IPS-NIHi7 (cell line): ENCODE measurements at regions not wholly inside any gene's neighbourhood (a gene's known extent, or its start where the extent isn't known, plus 50 kb on each side); places are given as distances from the start of the nearest gene placed in this dataset.
"Not testable (repeated sequence)": the region's sequence is repeated elsewhere in the genome, so short reads cannot be mapped to it uniquely, and the experiment has no call there.

ENCODE experiments used
- DNase-seq: peaks from one replicate; pipeline ENCODE4 v3.0.0; 2012; ENCODE audit warnings: mixed read lengths; ENCODE audit errors: extremely low spot score

- DNase-seq = no peak
These were observed 1169.3 kb downstream of the DSC3 start for GRCh38 chr18:29873211-29873610.

DNA sequence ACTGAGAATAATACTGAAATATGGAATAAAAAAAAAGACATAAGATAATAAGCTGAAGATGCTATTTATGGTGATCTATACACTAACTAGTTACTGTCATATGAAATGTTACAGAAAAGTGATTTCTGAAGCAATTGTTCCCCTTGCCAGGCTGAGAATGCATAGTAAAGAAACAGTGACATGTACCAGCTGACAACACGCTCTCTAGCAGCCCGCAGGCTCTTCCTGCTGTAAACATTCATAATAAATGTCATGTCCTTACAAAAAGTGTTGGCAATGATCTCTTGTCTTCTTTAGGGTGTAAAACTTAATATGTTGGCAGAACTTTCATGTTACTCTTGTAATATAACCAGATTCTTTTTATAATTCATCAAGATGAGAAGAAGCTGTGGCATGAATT, 1171.3 kb downstream of the DSC3 start:
- DNase-seq = no peak

DNA sequence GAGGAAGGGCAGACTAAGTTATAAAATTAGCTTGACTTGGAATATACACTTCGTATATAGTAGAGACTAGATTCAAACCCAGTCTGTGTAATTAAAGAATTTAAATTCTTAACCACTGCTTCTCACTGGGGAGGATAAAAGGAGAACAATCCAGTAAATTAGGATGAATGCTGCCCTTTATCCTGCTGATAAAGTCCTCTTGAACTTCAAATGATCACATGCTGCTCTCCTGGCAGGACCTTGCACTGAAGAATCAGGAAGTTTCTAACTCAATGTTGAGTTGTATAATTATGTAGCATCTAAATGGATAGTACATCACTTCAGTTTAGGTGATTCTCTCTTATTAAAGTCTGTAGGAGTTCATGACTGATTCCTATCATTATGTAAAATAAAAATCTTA, 1179.7 kb downstream of the DSC3 start:
- DNase-seq = no peak

- no peak for DNase-seq
These were observed 1186.9 kb downstream of the DSC3 start for GRCh38 chr18:29855637-29856036.

DNA sequence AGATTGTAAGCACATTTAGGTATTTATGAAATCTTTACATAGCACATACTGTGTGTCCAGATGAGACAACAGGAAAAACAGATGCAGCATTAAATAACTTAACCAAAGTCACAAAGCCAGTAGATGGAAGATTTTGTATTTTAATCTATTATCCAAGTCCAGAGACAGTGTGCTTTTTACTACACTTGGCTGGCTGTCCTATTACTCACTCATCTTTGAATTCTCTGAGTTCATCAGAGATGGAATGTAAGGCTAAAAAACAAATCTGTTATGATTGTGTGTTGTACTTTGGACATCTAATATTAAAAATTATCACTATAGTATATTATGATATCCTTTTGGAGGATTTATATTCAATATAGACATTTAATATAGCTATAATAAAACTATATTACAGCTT, 1189.4 kb downstream of the DSC3 start:
- no peak for DNase-seq

GRCh38 chr18:29849144-29849543, 1193.4 kb downstream of the DSC3 start:
- no peak for DNase-seq

DNA sequence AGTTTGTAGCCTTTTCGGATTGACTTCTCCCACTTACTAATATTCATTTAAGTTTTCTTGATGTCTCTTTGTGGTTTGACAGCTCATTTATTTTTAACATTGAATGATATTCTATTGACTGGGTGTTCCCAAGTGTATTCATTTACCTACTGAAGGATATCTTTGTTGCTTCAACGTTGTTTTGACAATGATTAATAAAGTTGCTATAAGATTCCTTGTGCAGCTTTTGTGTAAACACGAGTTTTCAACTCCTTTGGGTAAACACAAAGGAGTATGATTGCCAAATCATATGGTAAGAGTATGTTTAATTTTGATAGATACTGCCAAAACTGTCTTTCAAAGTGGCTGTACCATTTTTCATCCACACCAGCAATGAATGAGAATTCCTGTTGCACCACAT, 1200.9 kb downstream of the DSC3 start:
- DNase-seq = no peak

- no peak for DNase-seq
These were observed 1202.5 kb downstream of the DSC3 start for GRCh38 chr18:29840089-29840488.

DNA sequence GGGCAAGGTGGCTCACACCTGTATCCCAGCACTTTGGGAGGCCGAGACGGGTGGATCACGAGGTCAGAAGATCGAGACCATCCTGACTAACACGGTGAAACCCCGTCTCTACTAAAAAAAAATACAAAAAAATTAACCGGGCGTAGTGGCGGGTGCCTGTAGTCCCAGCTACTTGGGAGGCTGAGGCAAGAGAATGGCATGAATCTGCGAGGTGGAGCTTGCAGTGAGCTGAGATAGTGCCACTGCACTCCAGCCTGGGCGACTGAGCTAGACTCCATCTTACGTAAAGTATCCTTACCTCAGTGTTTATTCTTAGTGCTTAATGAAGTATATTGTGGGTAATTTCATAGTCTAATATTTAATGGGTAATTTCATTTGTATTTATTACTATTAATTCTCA, 1203.6 kb downstream of the DSC3 start:
- DNase-seq = not testable (repeated sequence)

DNA sequence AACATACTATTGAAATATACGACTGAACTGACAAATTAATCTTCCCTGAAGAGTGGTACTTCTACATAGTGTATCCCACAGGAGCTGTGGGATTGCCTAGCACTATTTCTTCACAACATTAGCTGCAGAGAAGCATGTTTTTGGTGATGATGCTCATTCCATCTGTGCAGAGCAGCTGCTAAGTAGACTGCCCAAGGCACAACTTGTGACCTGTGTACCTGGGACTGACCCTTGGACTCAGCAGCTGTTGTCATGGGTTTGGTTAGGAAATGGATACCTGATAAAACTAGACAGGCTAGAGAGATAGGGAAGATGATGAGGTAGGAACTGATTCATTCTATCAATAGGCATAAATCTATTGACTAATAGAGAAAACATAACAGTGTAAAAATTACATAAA, 1204.0 kb downstream of the DSC3 start:
- DNase-seq = no peak

DNA sequence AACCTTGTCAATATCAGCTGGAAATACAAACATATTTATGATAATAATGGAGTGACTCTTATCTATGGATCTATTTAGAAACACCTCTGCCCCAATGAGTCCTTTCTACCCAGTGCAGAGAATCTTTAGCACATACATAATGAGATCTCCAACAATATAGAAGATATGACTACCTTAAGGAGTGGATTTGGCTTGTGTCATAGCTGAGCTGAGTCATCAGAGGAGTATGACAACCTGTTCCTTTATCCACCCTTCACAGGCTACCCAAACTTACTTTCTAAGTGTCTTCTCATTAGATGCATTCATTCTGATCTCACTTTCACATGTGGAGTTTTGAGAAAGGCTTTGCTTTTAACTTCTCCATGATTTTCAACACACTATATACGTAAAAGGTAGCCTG, 1218.9 kb downstream of the DSC3 start:
- no peak for DNase-seq

- no peak for DNase-seq
These were observed 1221.0 kb downstream of the DSC3 start for GRCh38 chr18:29821544-29821943.

DNA sequence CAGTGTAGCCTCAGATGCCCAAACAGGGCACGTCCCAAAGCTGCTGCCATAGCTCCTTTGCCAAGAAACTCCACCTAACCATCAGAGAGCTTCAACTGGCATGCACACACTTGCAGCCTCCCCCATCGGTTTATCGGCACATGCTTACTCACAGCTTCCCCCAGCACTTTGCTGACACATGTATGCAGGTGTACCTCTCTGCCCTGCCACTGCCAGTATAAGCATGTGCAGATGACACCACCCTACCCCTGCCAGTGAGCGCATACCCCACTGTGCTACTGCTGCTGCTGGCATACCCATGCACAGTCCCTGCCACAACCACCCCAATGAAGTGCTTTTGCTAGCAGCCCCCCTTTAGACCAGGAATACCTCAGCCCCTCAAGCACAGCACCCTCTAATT, 1231.0 kb downstream of the DSC3 start:
- DNase-seq = no peak

DNA sequence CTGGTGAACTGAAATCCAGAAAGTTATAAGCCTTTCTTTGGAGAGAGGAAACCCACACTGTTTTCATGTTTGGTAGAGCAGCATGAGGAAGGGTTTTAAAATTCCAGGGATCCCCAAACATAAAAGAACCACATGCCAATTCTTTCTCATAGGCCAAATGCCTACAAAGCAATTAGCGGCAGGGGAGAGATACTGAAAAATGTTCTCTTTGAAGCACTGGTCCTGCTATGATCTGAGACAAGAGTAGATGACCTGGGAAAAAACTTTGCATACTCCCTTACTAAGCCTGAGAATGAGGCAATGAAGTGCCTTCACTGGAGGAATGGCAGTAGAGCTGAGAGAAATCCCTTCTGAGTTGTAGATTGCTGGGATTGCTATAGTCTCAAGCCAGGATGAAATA, 1261.7 kb downstream of the DSC3 start:
- DNase-seq = no peak

GRCh38 chr18:29779096-29779495, 1263.4 kb downstream of the DSC3 start:
- DNase-seq = no peak

GRCh38 chr18:29753379-29753778, 1289.2 kb downstream of the DSC3 start:
- DNase-seq = no peak

DNA sequence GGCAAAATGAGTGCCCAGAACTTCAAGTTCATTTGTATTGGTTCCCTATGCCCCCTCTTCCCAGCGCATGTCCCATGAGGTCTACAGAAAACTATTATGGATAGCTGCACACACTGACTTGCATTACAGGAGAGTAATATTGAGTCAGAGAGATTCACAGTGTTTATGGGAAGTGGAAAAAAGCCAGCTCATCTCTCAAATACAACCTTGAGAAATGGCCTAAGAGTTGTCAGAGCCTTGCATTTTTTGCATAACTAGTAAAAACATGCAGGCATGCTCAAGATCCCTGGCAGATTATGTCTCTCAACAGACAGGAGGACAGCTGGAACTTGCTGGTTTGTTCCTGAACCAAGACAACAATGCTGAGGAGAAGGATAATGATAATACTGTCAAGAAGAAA, 1292.8 kb downstream of the DSC3 start:
- no peak for DNase-seq

- DNase-seq = no peak
These were observed 1301.1 kb downstream of the DSC3 start for GRCh38 chr18:29741461-29741860.

- no peak for DNase-seq
These were observed 1304.9 kb downstream of the DSC3 start for GRCh38 chr18:29737620-29738019.

DNA sequence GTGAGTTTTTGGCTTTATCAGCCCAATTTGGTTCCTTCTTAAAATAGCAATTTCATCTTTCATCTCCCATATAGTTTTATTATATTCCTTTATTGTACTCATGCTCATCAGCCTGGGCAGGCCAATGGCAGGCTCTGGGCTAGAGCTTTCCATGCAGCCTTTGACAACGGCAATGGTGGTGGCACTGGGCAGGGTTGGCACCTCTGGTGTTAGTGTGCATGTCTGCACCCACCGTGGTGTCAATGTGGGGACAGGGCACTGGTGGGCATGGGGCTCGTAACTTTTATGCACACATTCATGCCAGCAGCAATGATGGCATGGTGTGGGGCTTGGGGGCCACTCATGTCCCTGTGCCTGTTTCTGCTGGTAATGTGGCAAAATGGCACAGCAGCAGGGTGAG, 1305.4 kb downstream of the DSC3 start:
- no peak for DNase-seq

DNA sequence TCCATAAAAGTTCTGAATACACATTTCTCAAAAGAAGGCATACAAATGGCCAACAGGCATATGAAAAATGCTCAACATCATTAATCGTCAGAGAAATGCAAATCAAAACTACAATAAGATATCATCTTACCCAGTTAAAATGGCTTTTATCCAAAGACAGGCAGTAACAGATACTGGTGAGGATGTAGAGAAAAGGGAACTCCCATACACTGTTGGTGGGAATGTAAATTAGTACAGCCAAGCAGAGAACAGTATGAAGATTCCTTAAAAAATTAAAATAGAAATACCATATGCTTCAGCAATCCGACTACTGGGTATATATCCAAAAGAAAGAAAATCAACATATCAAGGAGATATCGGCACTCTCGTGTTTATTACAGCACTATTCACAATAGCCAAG, 1312.5 kb downstream of the DSC3 start:
- no peak for DNase-seq

DNA sequence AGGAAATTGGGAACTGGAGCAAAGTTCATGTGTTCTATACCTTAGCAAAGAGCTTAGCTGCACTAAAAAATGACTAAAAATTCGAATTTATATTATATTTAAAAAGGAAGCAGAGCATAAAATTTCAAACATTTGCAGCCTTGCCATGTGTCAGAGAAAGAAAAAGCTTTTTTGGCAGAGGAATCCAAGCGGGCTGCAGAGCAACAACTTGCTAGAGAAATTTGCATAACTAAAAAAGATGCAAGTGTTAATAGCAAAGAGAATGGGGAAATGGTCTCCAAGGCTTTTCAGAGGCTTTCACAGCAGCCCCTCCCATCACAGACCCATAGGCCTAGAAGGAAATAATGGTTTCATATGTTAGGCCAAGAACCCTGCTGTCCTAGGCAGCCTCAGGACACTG, 1315.9 kb downstream of the DSC3 start:
- no peak for DNase-seq

GRCh38 chr18:29723486-29723885, 1319.1 kb downstream of the DSC3 start:
- DNase-seq = not testable (repeated sequence)

DNA sequence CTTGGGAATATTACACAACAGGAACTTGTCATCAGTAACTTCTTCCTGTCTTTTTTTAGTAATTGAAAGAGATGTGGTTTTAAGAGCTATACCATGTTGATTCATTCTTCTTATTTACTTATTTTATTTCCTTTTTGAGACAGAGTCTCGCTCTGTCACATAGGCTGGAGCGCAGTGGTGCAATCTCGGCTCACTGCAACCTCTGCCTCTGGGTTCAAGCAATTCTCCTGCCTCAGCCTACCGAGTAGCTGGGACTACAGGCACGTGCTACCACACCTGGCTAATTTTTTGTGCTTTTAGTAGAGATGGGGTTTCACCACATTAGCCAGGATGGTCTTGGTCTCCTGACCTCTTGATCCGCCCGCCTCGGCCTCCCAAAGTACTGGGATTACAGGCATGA, 1326.6 kb downstream of the DSC3 start:
- DNase-seq = not testable (repeated sequence)

DNA sequence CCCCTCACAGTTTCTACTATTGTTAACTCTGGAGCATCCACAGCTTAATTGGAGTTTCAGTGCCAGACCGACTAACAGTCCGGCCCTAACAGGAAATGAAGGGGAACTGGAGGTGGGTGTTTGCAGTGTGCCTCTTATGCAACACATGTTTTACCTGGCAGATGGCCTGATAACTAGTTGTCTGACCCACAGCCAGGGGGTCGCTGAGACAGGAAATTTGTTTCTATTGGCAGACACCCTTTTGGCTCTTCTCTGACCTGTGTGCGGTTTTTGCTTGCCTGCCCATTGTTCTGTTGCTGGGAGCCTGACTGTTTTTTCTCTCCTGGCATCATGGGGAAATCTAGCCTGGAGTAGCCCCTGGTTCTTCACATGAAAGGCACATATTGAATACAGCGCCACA, 1329.8 kb downstream of the DSC3 start:
- DNase-seq = no peak
